Fibroblast of lung (primary cell): ENCODE measurements at regions not wholly inside any gene's neighbourhood (a gene's known extent, or its start where the extent isn't known, plus 50 kb on each side); places are given as distances from the start of the nearest gene placed in this dataset.

ENCODE experiments used
- DNase-seq, 2 donors: peaks; one replicate each; pipeline versions ENCODE4 v3.0.0 to v3.0.0-alpha.2; 2010; ENCODE audit warnings: low read depth in 2 of 2
- H2AFZ ChIP-seq: 2 replicates; pipeline ENCODE4 v1.5.1; 2012; ENCODE audit warnings: low read length, control low read depth, inconsistent platforms
- H3K27ac ChIP-seq: 2 replicates; pipeline ENCODE4 v1.5.1; 2011; ENCODE audit warnings: low read length, control low read depth; ENCODE audit not compliant: insufficient read depth
- H3K27me3 ChIP-seq: 2 replicates; pipeline ENCODE4 v1.5.1; 2011; ENCODE audit warnings: mild to moderate bottlenecking, low read length; ENCODE audit not compliant: control insufficient read depth, insufficient read depth
- H3K36me3 ChIP-seq: 2 replicates; pipeline ENCODE4 v1.5.1; 2011; ENCODE audit warnings: low read length; ENCODE audit not compliant: control insufficient read depth, insufficient read depth
- H3K4me1 ChIP-seq: 2 replicates; pipeline ENCODE4 v1.5.1; 2011; ENCODE audit warnings: low read length; ENCODE audit not compliant: control insufficient read depth, insufficient read depth; ENCODE audit errors: extremely low read depth
- H3K4me2 ChIP-seq: 2 replicates; pipeline ENCODE4 v1.5.1; 2011; ENCODE audit warnings: low read length, control low read depth; ENCODE audit not compliant: insufficient read depth; ENCODE audit errors: extremely low read depth
- H3K4me3 ChIP-seq, 4 experiments: fragments of 200-600 bp in 1 of 4; sonication (generic) in 1 of 4; replicated peaks in 1 of 4; 2 replicates each; pipeline ENCODE4 v1.5.1; 2011 to 2016; ENCODE audit warnings: low read length in 4 of 4, low read depth in 3 of 4, mild to moderate bottlenecking in 3 of 4, control low read depth in 2 of 4, inconsistent platforms in 1 of 4, mixed read lengths in 1 of 4; ENCODE audit not compliant: insufficient read depth in 1 of 4; ENCODE audit errors: control extremely low read depth in 1 of 4
- H3K79me2 ChIP-seq: 2 replicates; pipeline ENCODE4 v1.5.1; 2012; ENCODE audit warnings: mild to moderate bottlenecking, low read length, inconsistent platforms; ENCODE audit not compliant: control insufficient read depth, insufficient read depth
- H3K9ac ChIP-seq: 2 replicates; pipeline ENCODE4 v1.5.1; 2011; ENCODE audit warnings: mild to moderate bottlenecking, low read length, control low read depth; ENCODE audit not compliant: insufficient read depth
- H3K9me3 ChIP-seq: 2 replicates; pipeline ENCODE4 v1.5.1; 2012; ENCODE audit warnings: low read depth, low read length; ENCODE audit not compliant: control insufficient read depth, insufficient read depth
- H4K20me1 ChIP-seq: 2 replicates; pipeline ENCODE4 v1.5.1; 2011; ENCODE audit warnings: low read length; ENCODE audit not compliant: control insufficient read depth, insufficient read depth; ENCODE audit errors: extremely low read depth
- EZH2 ChIP-seq: IDR thresholded peaks from 2 replicates; pipeline ENCODE4 v1.5.1; 2012; ENCODE audit warnings: low read length, control low read depth, mild to moderate bottlenecking; ENCODE audit errors: missing control alignments
- TF ChIP-seq, protein P1 (sequence below), 2 donors: IDR thresholded peaks in 1 of 2; conservative IDR thresholded peaks in 1 of 2; 1 replicate in 1 of 2; 2 replicates in 1 of 2; pipeline ENCODE4 v1.5.1; 2011 to 2012; ENCODE audit warnings: low read length in 2 of 2, control low read depth in 1 of 2, inconsistent platforms in 1 of 2, low read depth in 1 of 2, mild to moderate bottlenecking in 1 of 2

DNA sequence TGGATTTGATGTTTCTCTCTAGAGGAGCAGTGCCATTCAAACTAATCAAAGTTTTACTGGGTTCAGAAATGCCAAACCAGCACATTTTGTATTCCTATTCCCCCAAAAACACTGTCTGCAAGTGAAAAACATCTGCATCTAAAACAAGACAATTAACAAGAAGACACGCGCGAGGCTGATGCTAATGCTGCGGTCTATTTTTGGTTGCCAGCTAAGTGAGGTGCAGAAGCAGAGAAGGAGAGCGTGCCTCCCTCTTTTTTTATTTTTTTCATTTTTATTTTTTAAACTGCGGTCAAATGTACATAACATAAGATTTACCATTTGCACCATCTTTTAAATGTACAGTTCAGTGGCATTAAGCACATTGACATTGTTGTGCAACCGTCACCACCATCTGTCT is 641.1 kb downstream of the DHX35 start:
- Histone ChIP-seq H3K4me3 (no peak overlapping the region), H3K4me2 (no peak overlapping the region), H4K20me1 (no peaks in the 10 kb centered on the region), H3K9me3 (no peaks in the 10 kb centered on the region), H3K27ac (no peak overlapping the region), H3K36me3 (no peaks in the 10 kb centered on the region), H3K4me1 (no peaks in the 10 kb centered on the region), H3K27me3 (no peaks in the 10 kb centered on the region), H3K79me2 (no peaks in the 10 kb centered on the region), H3K9ac (no peak overlapping the region), H2AFZ (no peak overlapping the region)
- TF ChIP-seq EZH2: no peak
- DNase-seq: no peak

DNA sequence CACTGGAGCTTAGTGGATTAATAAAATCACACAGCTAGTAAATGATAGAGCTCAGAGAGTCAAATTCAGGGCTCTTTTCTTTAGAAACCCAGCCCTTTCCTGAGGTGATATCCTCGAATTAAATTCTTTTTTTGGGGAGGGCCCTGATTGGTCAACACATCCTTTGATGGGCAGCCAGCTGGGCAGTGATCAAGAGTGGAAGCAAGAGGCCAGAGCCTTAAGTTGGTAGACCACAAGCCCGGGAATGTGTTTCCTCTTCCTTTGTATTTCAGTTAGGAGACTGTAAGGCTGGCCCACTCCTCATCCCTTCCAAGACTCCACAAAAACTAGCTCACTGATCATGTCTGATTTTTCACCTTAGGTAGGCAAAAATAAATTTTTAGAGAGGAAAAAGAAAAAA is 640.5 kb downstream of the DHX35 start:
- no peak for TF ChIP-seq EZH2
- TF ChIP-seq, protein P1, sequence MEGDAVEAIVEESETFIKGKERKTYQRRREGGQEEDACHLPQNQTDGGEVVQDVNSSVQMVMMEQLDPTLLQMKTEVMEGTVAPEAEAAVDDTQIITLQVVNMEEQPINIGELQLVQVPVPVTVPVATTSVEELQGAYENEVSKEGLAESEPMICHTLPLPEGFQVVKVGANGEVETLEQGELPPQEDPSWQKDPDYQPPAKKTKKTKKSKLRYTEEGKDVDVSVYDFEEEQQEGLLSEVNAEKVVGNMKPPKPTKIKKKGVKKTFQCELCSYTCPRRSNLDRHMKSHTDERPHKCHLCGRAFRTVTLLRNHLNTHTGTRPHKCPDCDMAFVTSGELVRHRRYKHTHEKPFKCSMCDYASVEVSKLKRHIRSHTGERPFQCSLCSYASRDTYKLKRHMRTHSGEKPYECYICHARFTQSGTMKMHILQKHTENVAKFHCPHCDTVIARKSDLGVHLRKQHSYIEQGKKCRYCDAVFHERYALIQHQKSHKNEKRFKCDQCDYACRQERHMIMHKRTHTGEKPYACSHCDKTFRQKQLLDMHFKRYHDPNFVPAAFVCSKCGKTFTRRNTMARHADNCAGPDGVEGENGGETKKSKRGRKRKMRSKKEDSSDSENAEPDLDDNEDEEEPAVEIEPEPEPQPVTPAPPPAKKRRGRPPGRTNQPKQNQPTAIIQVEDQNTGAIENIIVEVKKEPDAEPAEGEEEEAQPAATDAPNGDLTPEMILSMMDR (conservative IDR thresholded peaks at IDR 0.05 in 1 of 2, IDR thresholded peaks at IDR 0.05 in 1 of 2; ENCODE audit: low read depth in 1 of 2, low read length in 2 of 2): no peak
- H4K20me1 ChIP-seq: no peaks in the 10 kb centered on the region
- H2AFZ ChIP-seq: no peak overlapping the region
- no peaks in the 10 kb centered on the region for H3K9me3 ChIP-seq
- no peak overlapping the region for H3K27ac ChIP-seq
- no peaks in the 10 kb centered on the region for H3K27me3 ChIP-seq
- no peak overlapping the region for H3K4me3 ChIP-seq
- no peak for DNase-seq
- H3K4me2 ChIP-seq: no peak overlapping the region
- H3K79me2 ChIP-seq: no peaks in the 10 kb centered on the region
- H3K9ac ChIP-seq: no peak overlapping the region
- no peaks in the 10 kb centered on the region for H3K4me1 ChIP-seq
- H3K36me3 ChIP-seq: no peaks in the 10 kb centered on the region

DNA sequence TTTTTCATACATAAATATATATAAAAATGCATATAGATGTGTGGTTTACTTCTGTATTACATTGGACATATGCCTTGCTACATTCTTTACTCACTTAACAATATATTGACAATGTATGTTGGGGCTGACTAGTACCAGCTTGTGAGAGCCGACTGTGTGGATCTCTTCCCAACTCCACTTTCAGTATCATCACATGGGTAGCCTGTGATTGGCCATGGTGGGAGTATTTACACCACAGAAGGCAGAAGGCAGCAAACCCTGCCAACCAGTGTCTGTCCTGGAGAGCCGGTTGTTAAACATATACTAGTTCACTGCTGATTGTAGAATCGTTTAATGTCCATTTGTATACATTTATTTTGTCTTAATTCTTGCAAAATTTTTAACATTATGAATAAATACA is 638.7 kb downstream of the DHX35 start:
- H3K9ac ChIP-seq: no peak overlapping the region
- no peaks in the 10 kb centered on the region for H3K4me1 ChIP-seq
- no peaks in the 10 kb centered on the region for H3K9me3 ChIP-seq
- no peaks in the 10 kb centered on the region for H3K79me2 ChIP-seq
- DNase-seq: no peak
- no peak overlapping the region for H3K27ac ChIP-seq
- no peaks in the 10 kb centered on the region for H4K20me1 ChIP-seq
- no peak overlapping the region for H3K4me2 ChIP-seq
- no peaks in the 10 kb centered on the region for H3K27me3 ChIP-seq
- no peak overlapping the region for H3K4me3 ChIP-seq
- TF ChIP-seq, protein P1 (conservative IDR thresholded peaks at IDR 0.05 in 1 of 2, IDR thresholded peaks at IDR 0.05 in 1 of 2; ENCODE audit: low read depth in 1 of 2, low read length in 2 of 2): no peak
- TF ChIP-seq EZH2: no peak
- H3K36me3 ChIP-seq: no peaks in the 10 kb centered on the region
- no peak overlapping the region for H2AFZ ChIP-seq
